Activated gamma-delta T cell (primary cell): ENCODE measurements at regions not wholly inside any gene's neighbourhood (a gene's known extent, or its start where the extent isn't known, plus 50 kb on each side); places are given as distances from the start of the nearest gene placed in this dataset.
"Not testable (repeated sequence)": the region's sequence is repeated elsewhere in the genome, so short reads cannot be mapped to it uniquely, and the experiment has no call there.

Experiments
- DNase-seq: peaks from one replicate; lab custom pipeline; 2025; lab: John Stamatoyannopoulos, UW

GRCh38 chr9:79080536-79080935 is 491.2 kb upstream of the TLE4 start:
- no peak for DNase-seq

DNA sequence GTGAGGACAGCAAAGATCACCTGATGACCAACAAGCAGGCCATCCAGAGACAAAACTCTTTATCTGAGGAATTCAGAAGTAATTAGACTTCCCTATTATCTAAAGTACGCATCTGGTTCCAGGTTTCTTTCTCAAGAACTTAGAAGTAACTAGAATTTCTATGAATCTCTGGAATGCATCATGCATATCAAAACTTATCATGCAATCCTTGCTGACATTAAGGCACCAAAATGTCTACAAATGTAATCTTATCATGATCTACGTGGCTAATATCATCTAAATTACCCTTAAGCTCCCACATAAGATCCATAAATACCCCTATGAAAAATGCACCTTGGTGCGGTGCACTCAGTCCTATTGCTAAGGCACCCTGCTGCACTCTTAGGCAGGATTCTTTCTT is 488.1 kb upstream of the TLE4 start:
- no peak for DNase-seq

DNA sequence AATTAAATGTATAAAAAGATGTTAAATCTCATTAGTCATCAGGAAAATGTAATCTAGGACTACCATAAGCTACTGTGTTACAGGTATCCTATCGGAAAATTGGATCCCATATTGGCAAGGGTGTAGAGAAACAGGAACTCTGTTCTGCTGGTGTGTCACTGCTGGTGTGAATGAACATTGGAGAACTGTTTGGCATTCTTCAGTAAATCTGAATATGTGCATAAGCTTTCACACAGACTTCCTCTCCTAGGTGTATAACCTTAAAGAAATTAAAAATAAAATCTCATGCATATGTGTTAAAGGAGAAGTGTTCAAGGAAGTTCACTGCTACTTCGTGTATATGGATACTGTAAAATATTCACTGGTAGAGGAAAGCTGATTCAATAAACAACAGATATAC is 484.6 kb upstream of the TLE4 start:
- no peak for DNase-seq

- DNase-seq, result no peak
These were observed 482.7 kb upstream of the TLE4 start for GRCh38 chr9:79089054-79089560.

DNA sequence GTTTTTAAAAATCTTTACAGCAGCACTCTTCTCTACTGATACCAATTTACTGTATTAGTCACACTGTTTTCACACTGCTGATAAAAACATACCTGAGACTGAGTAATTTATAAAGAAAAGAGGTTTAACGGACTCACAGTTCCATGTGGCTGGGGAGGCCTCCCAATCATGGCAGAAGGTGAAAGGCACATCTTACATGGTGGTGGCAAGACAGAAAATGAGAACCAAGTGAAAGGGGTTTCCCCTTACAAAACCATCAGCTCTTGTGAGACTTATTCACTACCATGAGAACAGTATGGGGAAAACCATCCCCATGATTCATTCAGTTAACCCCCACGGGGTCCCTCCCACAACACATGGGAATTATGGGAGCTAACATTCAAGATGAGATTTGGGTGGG is 481.9 kb upstream of the TLE4 start:
- DNase-seq, result not testable (repeated sequence)

- DNase-seq, result not testable (repeated sequence)
These were observed 468.5 kb upstream of the TLE4 start for GRCh38 chr9:79103257-79103656.

DNA sequence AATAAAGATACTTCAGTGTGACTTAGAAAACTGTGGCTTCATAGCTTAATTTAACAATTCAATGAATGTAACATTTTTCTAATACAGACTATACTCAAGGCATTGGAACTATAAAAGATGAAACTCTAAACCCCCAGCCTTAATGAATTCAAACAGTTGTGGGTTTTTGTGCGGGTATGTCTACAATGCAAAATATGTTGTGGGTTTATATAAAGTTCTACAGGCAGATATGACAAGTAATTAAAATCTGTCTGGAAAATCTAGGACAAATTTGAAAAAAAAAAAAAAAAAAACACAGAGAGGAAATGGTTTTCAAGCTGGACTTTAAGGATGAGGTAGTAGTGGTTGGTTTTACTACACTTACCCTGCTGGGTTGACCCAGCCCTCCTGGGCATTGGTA is 467.5 kb upstream of the TLE4 start:
- DNase-seq, result no peak

GRCh38 chr9:79104951-79105350 is 466.8 kb upstream of the TLE4 start:
- DNase-seq, result no peak

- DNase-seq, result no peak
These were observed 463.7 kb upstream of the TLE4 start for GRCh38 chr9:79107911-79108676.

- DNase-seq, result no peak
These were observed 460.1 kb upstream of the TLE4 start for GRCh38 chr9:79111653-79112052.

DNA sequence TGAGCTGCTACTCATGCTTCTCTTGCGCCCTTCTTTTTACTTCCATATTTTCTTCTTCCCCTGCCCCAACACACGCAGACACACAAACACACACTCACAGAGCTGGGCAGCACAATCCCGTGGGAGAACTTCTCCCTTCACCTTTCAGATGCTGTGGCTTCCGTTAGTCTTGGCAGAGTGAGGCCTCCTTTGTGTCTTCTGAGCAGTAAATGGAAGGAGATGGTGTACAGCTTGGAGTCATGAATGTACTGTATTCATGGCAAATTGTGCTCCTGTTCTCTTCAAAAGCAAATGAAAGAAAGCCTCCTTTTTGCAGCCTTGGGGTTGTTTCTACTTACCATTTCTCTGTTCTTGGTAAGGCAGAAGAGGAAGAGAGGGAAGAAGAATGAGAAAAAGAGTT is 456.6 kb upstream of the TLE4 start:
- DNase-seq, result no peak

GRCh38 chr9:79116041-79116440 is 455.7 kb upstream of the TLE4 start:
- no peak for DNase-seq

DNA sequence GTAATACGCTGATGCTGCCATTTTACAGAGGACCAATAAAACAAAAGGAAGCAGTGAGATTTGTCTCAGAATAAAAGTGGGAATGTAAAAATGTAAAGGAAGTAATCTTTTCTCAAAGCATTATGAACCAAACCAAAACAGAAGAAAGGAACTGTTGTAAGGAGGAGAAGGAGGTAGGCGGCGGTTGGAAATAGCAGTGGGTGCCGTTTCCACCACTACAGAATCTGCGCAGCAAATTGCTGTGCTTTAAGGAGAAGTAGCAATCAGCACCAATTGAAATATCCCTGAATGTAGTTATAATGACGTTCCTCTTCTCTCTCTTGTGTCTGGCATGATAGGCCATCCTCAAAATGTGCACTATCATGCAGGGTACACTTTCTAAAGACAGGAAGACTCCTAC is 455.1 kb upstream of the TLE4 start:
- no peak for DNase-seq

GRCh38 chr9:79120533-79120932 is 451.2 kb upstream of the TLE4 start:
- DNase-seq, result no peak

- DNase-seq, result no peak
These were observed 450.8 kb upstream of the TLE4 start for GRCh38 chr9:79120941-79121340.

GRCh38 chr9:79123415-79123814 is 448.4 kb upstream of the TLE4 start:
- DNase-seq, result no peak

DNA sequence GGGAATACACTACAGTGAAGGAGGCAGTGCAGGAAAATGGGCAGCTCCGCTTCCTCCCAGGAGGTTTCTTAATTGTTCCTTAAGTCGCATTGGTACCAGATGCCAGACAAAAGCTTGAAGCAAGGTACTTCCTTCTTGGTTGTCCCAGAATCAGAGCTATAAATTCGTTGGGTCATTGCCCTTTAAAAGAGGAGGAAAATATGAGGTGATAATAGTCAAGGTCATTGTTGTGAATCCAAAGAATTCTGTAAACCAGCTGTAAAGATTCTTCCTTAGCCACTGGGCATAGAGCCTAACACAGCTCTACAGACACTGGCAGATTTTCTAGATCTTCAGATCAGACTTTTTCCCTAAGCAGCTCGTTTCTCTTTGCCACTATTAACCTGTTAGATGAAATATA is 444.1 kb upstream of the TLE4 start:
- DNase-seq, result no peak

DNA sequence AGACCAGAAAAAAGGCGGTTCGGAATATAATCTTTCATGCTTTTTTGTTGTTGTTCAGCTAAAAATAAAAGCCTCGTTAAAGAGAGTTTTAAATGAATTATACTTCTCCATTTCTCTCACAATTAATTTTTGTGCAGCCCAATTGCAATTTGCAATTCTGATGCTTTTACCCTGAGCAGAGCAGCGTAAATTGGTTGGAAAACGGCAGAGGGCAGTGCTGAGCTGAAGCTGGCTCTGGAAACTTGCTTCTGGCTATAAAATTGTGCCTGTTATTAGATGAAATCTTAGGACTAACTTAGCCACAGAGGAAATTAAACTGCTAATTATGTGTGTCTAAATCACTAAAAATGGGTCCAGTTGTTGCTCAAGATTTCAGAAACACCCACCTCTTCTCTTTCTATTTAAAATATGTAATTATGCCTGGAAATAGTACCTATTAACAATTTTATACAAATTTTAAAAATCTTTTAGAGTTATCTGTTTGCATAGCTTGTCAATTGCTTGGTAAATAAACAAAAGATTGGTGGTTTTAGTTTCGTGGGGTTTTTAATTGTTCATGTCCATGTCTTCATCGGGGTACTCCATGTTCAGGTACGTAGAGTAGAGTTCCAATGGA is 441.8 kb upstream of the TLE4 start:
- no peak for DNase-seq

DNA sequence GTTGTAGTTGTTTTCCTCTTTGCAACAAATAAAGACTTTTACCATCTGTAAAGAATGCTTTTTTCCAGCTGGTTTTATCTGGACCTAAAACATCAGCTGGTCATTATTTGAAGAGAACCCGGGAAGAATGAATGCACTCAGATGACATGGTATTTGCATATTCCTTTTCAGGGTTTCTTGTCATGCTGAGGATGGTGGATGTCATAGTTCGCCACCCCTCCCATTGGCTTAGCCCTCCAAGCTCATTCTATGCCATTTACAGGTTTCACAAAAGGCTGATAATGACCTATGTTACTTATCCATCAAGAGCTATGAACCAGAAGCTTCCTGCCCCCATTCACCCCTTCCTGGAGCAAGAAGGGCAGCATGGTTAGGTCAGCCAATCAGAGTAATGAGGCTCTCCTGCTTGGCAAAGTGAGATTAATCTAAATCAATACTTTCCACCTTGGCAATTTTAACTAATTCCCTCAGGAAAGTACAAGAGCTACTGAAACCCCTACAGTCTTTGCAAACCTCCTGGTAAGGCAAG is 440.5 kb upstream of the TLE4 start:
- no peak for DNase-seq

- no peak for DNase-seq
These were observed 439.9 kb upstream of the TLE4 start for GRCh38 chr9:79131824-79132377.

- DNase-seq, result no peak
These were observed 437.1 kb upstream of the TLE4 start for GRCh38 chr9:79134654-79135053.

- DNase-seq, result no peak
These were observed 435.9 kb upstream of the TLE4 start for GRCh38 chr9:79135681-79136415.
